ENCODE measurements at regions not wholly inside any gene's neighbourhood (a gene's known extent, or its start where the extent isn't known, plus 50 kb on each side); places are given as distances from the start of the nearest gene placed in this dataset.

- H3K27me3 ChIP-seq, result no peaks in the 10 kb centered on the region
- no peaks in the 10 kb centered on the region for H3K9me2 ChIP-seq (replicated peaks; ENCODE audit: insufficient read depth)
- H3K4me3 ChIP-seq, result no peak overlapping the region
- TF ChIP-seq EZH2 (IDR thresholded peaks at IDR 0.05; ENCODE audit: borderline replicate concordance) (no peak), CTCF (IDR thresholded peaks at IDR 0.05; ENCODE audit: poor library complexity) (no peak), EZH2phosphoT487 (IDR thresholded peaks at IDR 0.05; ENCODE audit: low read depth, severe bottlenecking, unreplicated experiment) (no peak)
- H2AFZ ChIP-seq, result no peak overlapping the region
- H3K27ac ChIP-seq, result no peak overlapping the region
- WGBS (ENCODE audit: low lambda C conversion rate, missing lambda C conversion rate), result 96% methylated on average over 4 of the region's 4 CpGs
- no peak for DNase-seq (ENCODE audit: low spot score)
- no peaks in the 10 kb centered on the region for H3K36me3 ChIP-seq (replicated peaks; ENCODE audit: insufficient read depth, low read depth)
- H3K4me1 ChIP-seq (ENCODE audit: insufficient read depth), result peaks cover 7% of the 10 kb centered on the region
- H3K79me2 ChIP-seq, result no peaks in the 10 kb centered on the region
- no peaks in the 10 kb centered on the region for H3K9me3 ChIP-seq (ENCODE audit: low read depth)
- no peaks in the 10 kb centered on the region for H4K20me1 ChIP-seq (ENCODE audit: insufficient read depth, poor library complexity, severe bottlenecking)
- H3K4me2 ChIP-seq, result no peak overlapping the region
Observed at GRCh38 chr6:6889601-6890000, 218.2 kb upstream of the RREB1 start.

GRCh38 chr6:6890400-6890858 lies 217.3 kb upstream of the RREB1 start:
- Histone ChIP-seq H3K27me3 (no peaks in the 10 kb centered on the region), H3K9me3 (ENCODE audit: low read depth) (no peaks in the 10 kb centered on the region), H3K36me3 (replicated peaks; ENCODE audit: insufficient read depth, low read depth) (no peaks in the 10 kb centered on the region), H3K4me3 (no peak overlapping the region), H4K20me1 (ENCODE audit: insufficient read depth, poor library complexity, severe bottlenecking) (no peaks in the 10 kb centered on the region), H3K27ac (peak overlapping the region; percentile 60), H2AFZ (peak overlapping the region; percentile 27), H3K79me2 (no peaks in the 10 kb centered on the region), H3K4me1 (ENCODE audit: insufficient read depth) (peaks cover 7% of the 10 kb centered on the region), H3K9me2 (replicated peaks; ENCODE audit: insufficient read depth) (no peaks in the 10 kb centered on the region), H3K4me2 (peak overlapping the region; percentile 22)
- TF ChIP-seq EZH2 (IDR thresholded peaks at IDR 0.05; ENCODE audit: borderline replicate concordance) (no peak), EZH2phosphoT487 (IDR thresholded peaks at IDR 0.05; ENCODE audit: low read depth, severe bottlenecking, unreplicated experiment) (no peak), CTCF (IDR thresholded peaks at IDR 0.05; ENCODE audit: poor library complexity) (no peak)
- 32% methylated on average over 6 of the region's 6 CpGs for WGBS (ENCODE audit: low lambda C conversion rate, missing lambda C conversion rate)
- peak; percentile 54 for DNase-seq (ENCODE audit: low spot score)

- DNase-seq (ENCODE audit: low spot score), result peak; percentile 73
- peak overlapping the region; percentile 60 for H3K27ac ChIP-seq
- H3K4me2 ChIP-seq, result no peak overlapping the region
Observed at GRCh38 chr6:6891125-6891721, 216.5 kb upstream of the RREB1 start.

More at GRCh38 chr6:6891125-6891721, 216.5 kb upstream of the RREB1 start:
- 52% methylated on average over 8 of the region's 8 CpGs for WGBS (ENCODE audit: low lambda C conversion rate, missing lambda C conversion rate)
- H3K4me1 ChIP-seq (ENCODE audit: insufficient read depth), result peaks cover 4% of the 10 kb centered on the region
- H3K9me2 ChIP-seq (replicated peaks; ENCODE audit: insufficient read depth), result no peaks in the 10 kb centered on the region
- H3K9me3 ChIP-seq (ENCODE audit: low read depth), result no peaks in the 10 kb centered on the region
- H4K20me1 ChIP-seq (ENCODE audit: insufficient read depth, poor library complexity, severe bottlenecking), result no peaks in the 10 kb centered on the region
- H3K4me3 ChIP-seq, result no peak overlapping the region
- H3K36me3 ChIP-seq (replicated peaks; ENCODE audit: insufficient read depth, low read depth), result no peaks in the 10 kb centered on the region
- TF ChIP-seq EZH2phosphoT487 (IDR thresholded peaks at IDR 0.05; ENCODE audit: low read depth, severe bottlenecking, unreplicated experiment), result no peak
- no peak for TF ChIP-seq EZH2 (IDR thresholded peaks at IDR 0.05; ENCODE audit: borderline replicate concordance)
- no peak for TF ChIP-seq CTCF (IDR thresholded peaks at IDR 0.05; ENCODE audit: poor library complexity)
- H3K27me3 ChIP-seq, result no peaks in the 10 kb centered on the region
- no peaks in the 10 kb centered on the region for H3K79me2 ChIP-seq
- no peak overlapping the region for H2AFZ ChIP-seq
